NB4 (cell line): ENCODE measurements at regions not wholly inside any gene's neighbourhood (a gene's known extent, or its start where the extent isn't known, plus 50 kb on each side); places are given as distances from the start of the nearest gene placed in this dataset.

Experiments
- DNase-seq: peaks from one replicate; pipeline ENCODE4 v3.0.0; 2010; ENCODE audit warnings: low read depth
- H3K4me3 ChIP-seq: one replicate; pipeline ENCODE4 v1.5.1; 2011; ENCODE audit warnings: mild to moderate bottlenecking, low read depth, low read length, moderate library complexity
- CTCF ChIP-seq: IDR thresholded peaks from one replicate; pipeline ENCODE4 v1.5.1; 2012; ENCODE audit warnings: low read depth, low read length
- MAX ChIP-seq: IDR thresholded peaks from 2 replicates; pipeline ENCODE4 v1.6.1; 2011; ENCODE audit warnings: low read depth, low read length
- MYC ChIP-seq: IDR thresholded peaks from 2 replicates; pipeline ENCODE4 v1.6.1; 2011; ENCODE audit warnings: low read depth, low read length
- POLR2A ChIP-seq: IDR thresholded peaks from 2 replicates; pipeline ENCODE4 v1.6.1; 2011; ENCODE audit warnings: mild to moderate bottlenecking; ENCODE audit not compliant: insufficient read length; ENCODE audit errors: extremely low read depth

- TF ChIP-seq MAX (no peak), POLR2A (no peak), CTCF (no peak), MYC (no peak)
- no peak for DNase-seq
- H3K4me3 ChIP-seq = no peak overlapping the region
Measured at GRCh38 chr13:55543053-55543452, 1597.7 kb upstream of the PRR20A start.

GRCh38 chr13:55550624-55551023 is 1590.1 kb upstream of the PRR20A start:
- TF ChIP-seq CTCF (no peak), MAX (no peak), MYC (no peak), POLR2A (no peak)

GRCh38 chr13:55553701-55554100 is 1587.0 kb upstream of the PRR20A start:
- no peak for TF ChIP-seq MYC
- TF ChIP-seq CTCF = no peak
- no peak for TF ChIP-seq POLR2A
- no peak for TF ChIP-seq MAX
- no peak overlapping the region for H3K4me3 ChIP-seq
- no peak for DNase-seq

More at GRCh38 chr13:55550624-55551023, 1590.1 kb upstream of the PRR20A start:
- no peak for DNase-seq
- no peak overlapping the region for H3K4me3 ChIP-seq

DNA sequence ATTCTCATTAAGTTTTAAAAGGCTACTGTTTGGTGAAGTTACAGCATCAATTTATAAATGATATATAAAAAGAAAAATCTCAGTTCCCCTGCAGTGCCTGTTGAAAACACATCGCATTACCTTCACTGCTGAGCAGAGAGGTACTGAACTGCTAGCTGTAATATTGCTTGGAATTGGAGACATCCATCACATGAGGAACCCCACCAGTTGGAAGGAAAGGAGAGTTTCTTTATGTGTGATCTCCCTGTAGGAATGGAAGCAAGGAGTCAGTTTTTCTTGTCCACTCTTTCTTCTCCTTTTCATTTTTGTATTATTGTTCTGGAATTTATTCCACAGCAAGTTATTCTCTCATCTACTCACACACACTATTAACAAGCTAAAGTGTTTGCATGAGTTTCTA is 1586.0 kb upstream of the PRR20A start:
- H3K4me3 ChIP-seq = no peak overlapping the region
- TF ChIP-seq CTCF (no peak), MAX (no peak), MYC (no peak), POLR2A (no peak)
- DNase-seq = no peak

GRCh38 chr13:55560331-55560730 is 1580.4 kb upstream of the PRR20A start:
- DNase-seq = no peak
- H3K4me3 ChIP-seq = no peak overlapping the region
- TF ChIP-seq POLR2A (no peak), MAX (no peak), MYC (no peak), CTCF (no peak)

DNA sequence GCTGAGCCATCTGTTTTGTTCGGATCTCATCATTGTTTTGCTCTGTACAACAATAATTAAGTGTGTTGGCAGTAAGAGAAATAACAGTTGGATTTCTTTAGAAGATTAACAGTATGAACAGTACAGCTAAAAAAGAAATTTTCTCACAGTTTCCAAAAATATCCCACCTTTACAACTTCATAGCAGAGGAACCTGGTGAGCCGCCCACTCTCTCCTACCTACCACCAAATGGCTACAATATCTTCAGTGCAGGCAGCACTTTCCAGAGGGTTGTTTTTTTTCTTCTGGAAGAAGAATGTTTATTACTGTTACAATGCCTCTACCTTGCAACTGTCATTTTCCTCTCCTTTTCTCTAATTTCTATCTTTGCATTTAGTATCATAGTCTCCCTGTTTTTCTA is 1577.5 kb upstream of the PRR20A start:
- DNase-seq = no peak
- no peak for TF ChIP-seq MAX
- TF ChIP-seq CTCF = no peak
- TF ChIP-seq POLR2A = no peak
- no peak for TF ChIP-seq MYC
- H3K4me3 ChIP-seq = no peak overlapping the region
